Activated naive CD4-positive, alpha-beta T cell treated with anti-CD3 and anti-CD28 coated beads, Interleukin-2, amount 50 U/mL, for 72 hours (primary cell): ENCODE measurements at regions not wholly inside any gene's neighbourhood (a gene's known extent, or its start where the extent isn't known, plus 50 kb on each side); places are given as distances from the start of the nearest gene placed in this dataset.

ENCODE experiments used
- ATAC-seq, 2 donors: fragments of 150-1000 bp; cut with Tn5 transposase; 2 replicates each; pipeline ENCODE4 v1.10.0; 2021; ENCODE audit warnings: mild to moderate bottlenecking in 2 of 2, moderate library complexity in 2 of 2
- DNase-seq, 2 donors: peaks; one replicate each; pipeline ENCODE4 v3.0.0; 2021 to 2022; ENCODE audit warnings: low spot score in 2 of 2
- H3K27ac Mint-ChIP-seq, 2 donors: one replicate each; pipeline ENCODE4 v1.8.0; 2022; ENCODE audit warnings: mild to moderate bottlenecking in 2 of 2, mixed read lengths in 2 of 2
- H3K36me3 Mint-ChIP-seq, 2 donors: one replicate each; pipeline ENCODE4 v1.8.0; 2022; ENCODE audit warnings: mixed read lengths in 2 of 2
- H3K9me3 Mint-ChIP-seq, 2 donors: one replicate each; pipeline ENCODE4 v1.8.0; 2022; ENCODE audit warnings: mixed read lengths in 2 of 2

DNA sequence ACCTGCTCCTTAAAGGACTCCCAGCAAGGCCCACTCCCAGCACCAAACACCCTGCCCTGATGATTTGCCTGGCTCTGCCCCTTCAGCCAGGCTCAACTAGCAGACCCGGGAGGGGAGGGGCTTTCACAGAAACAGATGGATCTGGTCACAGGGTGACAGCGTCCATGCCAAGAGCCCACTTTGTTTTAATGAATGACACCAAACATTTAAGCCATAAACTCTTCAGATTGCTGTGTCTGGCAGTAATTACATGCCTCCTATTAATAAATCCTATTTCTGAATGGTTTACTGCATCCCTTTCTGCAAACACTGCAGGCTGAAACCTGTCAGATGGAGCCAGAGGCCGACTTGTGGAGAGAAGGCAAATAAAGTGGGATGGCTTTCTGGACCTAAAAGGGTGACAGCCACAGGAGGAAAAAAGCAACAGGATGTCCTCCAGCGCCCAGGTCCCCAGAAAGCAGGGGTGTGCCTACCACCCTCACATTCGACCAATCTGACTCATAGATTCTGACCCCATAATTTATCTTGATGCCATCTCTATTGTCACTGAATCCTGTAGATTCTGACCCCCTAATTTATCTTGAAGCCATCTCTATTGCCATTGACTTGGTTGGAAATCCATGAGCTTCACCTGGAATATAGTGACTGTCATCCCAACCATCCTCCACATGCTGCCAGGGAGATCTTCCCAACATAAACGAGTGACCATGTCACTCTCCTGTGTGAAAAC is 200.9 kb downstream of the PLPP3 start:
- ATAC-seq (no peak), DNase-seq (no peak)
- no peak overlapping the region for H3K27ac Mint-ChIP-seq
- no peaks in the 10 kb centered on the region for H3K9me3 Mint-ChIP-seq
- H3K36me3 Mint-ChIP-seq: no peaks in the 10 kb centered on the region

DNA sequence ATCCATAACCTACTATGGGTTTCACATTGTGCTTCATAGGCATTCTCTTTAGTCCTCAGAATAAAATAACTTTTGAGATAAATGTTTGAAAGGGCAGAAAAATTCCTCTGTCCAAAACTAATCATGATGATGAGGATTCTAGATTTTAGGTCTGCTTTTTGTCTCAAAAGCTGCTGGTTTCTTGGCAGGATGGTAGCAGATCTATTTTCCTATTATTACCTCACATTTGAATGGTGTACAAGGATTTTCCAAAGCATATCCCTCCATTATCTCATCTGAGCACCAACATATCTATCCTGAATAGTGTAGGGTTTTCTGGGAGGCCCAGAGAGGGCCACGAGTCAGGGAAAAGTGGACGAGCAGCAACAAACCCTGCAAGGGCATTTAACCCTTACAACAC is 201.9 kb downstream of the PLPP3 start:
- Mint-ChIP-seq H3K9me3 (no peaks in the 10 kb centered on the region), H3K27ac (no peak overlapping the region), H3K36me3 (no peaks in the 10 kb centered on the region)
- ATAC-seq (no peak), DNase-seq (no peak)

DNA sequence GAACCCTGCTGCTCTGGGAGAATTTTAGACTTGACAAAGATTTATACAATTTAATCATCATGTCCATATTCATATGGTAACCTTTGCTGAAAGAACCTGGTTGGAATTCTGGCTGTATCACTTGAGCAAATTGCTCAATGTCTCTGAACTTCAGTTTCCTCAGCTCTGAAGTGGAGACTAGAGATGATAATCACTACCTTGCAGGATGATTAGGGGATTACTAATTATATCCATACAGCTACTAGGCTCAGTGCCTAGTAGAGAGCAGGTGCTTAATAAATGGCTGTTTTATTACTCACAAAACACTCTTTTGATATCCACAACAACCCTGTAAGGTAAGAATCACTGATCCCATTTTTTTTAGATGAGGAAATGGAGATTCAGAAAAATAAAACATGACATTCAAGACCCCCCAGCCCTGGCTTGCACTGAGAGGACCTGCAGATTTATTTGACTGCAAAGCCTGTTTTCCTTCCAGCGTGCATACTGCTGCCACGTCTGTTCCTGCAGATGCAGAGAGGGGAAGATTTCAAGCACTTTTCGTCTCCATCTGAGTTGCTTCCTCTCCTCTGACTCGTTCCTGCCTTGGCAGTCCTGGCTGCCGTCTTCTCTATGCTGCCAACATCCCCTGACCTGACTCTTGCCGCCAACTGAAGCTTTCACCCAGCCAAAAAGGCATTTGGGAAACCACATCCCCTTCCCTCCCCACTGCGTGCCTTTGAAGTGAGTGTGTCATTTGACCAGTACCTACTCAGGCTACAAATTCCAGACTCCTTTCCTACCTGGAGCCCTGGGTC is 203.0 kb downstream of the PLPP3 start:
- Mint-ChIP-seq H3K9me3 (no peaks in the 10 kb centered on the region), H3K27ac (no peak overlapping the region), H3K36me3 (no peaks in the 10 kb centered on the region)
- no peak for DNase-seq
- no peak for ATAC-seq

DNA sequence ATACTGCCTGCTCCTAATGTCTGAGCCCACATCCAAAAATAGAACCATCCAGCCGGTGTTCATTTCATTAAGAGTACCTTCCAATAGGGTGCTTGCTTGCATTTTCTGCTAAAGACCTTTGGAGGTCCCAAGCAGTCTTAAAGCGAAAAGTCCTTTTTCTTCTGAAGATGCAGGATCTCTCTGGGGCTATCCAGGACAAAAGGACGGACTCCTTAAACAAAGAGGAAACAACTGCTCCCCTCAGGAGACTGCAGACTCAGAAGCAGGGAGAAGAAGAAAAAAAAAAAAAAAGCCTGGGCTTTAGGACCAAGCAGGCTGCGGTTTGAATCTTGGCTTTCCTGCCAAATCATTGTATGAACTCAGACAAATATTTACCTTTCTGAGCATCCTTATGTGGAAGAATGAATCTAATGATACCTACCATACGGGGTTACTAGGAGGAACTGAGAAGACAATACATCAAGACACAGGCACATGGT is 204.0 kb downstream of the PLPP3 start:
- H3K27ac Mint-ChIP-seq: no peak overlapping the region
- no peaks in the 10 kb centered on the region for H3K36me3 Mint-ChIP-seq
- no peak for DNase-seq
- ATAC-seq: no peak
- no peaks in the 10 kb centered on the region for H3K9me3 Mint-ChIP-seq

DNA sequence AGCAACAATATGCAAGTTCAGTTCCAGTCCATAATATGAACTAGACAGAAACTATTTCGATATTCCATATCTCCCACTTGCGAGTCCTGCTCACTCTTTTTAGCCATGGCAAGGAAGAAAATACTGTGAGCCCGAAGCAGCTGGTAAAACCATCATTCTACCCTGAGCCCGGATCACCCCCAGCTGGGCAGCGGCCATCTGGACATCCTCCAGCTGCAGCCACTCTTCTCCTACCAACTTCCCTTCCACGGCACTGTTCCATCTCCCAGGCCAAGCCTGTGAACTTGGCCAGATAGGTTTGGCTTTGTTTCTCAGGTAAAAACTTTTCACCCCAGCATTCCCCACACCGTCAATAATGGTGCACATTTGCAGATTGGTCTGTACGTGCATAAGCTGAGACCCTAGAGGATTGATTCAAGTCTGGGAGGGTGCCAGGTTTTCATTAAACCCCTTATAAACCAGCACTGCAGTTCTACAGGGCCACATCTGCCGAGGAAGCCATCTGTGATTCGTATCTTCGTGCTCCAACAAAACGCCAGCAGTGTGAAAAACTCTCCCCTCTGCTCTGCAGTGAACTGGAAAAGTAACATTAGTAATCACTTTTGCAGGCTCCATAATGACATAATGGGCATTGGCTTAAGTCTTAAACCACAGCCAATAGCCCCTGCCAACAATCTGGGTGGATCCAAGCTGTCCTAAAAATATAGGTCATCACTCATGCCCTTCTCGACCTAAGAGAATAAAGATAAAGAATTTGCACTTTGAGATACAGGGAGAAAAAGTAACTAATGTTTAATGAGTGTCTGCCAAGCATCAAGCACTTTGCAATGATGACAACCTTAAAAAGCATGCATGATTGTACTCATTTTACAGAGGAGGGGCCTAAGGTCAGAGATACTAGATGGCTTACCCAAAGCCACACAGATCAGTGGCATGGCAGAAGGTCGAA is 205.1 kb downstream of the PLPP3 start:
- no peaks in the 10 kb centered on the region for H3K9me3 Mint-ChIP-seq
- DNase-seq: no peak
- no peak for ATAC-seq
- no peaks in the 10 kb centered on the region for H3K36me3 Mint-ChIP-seq
- no peak overlapping the region for H3K27ac Mint-ChIP-seq

DNA sequence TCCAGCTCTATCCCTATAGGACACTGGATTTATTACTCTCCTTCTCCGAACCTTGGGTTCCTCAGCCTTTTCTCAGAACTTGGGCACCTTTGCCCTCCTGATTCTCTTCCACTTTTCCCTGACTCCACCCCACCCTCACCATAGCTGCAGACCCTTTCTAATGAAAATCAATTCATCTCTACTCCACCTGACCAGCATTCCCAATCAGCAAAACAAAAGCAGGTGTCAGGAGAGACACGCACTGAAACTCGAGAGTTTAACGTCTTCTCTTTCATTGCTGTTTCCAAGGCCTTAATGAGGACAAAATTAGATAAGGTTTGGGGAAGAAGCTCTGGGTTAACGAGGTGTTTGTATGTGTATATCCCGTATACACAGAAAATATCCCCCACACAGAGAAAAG is 208.8 kb downstream of the PLPP3 start:
- DNase-seq (no peak), ATAC-seq (no peak)
- H3K9me3 Mint-ChIP-seq: no peaks in the 10 kb centered on the region
- no peak overlapping the region for H3K27ac Mint-ChIP-seq
- H3K36me3 Mint-ChIP-seq: no peaks in the 10 kb centered on the region

DNA sequence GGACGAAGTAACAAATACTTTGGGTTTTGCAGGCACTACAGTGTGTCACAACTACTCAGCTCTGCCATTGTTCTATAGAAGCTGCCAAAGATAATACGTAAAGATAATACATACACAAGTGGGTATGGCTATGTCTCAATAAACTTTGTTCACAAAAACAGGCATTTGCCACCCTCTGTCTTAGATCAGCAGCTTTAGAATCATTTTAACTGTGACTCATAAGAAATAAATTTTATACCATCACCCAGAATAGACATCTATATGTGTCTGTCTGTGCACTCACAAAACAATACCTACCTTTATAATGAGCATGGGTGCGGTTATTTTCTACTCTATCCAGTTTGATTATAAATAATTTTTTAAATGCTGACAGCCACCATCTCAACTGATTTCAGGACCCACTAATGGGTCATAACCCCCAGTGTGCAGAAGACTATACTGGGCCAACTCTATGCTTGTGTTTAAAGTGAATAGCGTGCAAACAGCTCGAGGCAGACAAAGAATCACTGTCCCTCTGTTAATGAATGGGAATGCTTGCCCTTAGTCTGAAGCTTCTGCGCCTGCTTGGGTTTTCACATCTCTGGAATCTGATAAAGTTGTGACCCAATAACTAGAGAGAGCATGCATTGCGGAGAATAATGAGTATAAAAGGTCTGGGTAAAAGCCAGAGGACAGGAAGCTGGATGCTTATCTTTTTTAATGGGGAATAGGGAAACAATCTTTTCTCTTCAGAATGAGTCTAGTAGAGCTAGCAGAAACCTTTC is 216.2 kb downstream of the PLPP3 start:
- ATAC-seq (no peak), DNase-seq (no peak)
- Mint-ChIP-seq H3K27ac (no peak overlapping the region), H3K36me3 (no peaks in the 10 kb centered on the region), H3K9me3 (peaks cover 4 to 5% of the 10 kb centered on the region in 2 donors)

DNA sequence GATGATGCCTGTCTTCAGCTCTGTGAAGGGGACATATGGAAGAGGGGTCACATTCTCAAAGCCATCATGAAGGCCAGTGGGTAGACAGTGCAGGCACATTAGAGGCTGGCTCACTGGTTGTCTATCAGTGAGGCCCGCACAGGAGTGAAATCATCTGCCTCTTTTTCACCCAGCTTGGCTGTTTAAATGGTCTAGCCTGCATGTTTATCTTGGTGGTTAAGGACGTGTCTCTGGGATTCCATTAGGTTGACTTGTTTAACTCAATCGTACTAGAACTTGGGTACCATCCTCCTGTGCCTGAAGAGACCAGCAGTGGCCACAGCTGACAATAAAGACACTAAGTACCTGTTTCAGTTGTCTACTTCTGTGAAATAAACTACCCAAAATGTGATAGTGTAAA is 219.3 kb downstream of the PLPP3 start:
- Mint-ChIP-seq H3K36me3 (no peaks in the 10 kb centered on the region), H3K27ac (no peak overlapping the region), H3K9me3 (peaks cover 4 to 5% of the 10 kb centered on the region in 2 donors)
- no peak for ATAC-seq
- no peak for DNase-seq

DNA sequence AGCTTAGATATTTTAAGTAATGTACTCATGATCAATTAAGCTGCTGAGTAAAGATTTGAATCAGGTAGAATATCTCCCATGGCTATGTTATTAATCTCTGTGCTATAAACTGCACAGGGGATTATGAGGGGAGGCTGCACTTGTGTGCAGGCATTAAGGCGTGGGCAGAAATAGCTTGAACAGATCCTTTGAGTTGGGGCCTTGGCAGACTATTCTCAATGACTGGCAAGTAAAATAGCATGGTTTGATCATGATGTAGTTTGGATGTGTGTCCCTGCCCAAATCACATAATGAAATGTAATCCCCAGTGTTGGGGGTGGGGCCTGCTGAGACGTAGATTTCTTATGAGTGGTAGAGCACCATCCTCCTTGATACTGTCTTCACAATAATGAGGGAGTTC is 220.3 kb downstream of the PLPP3 start:
- no peaks in the 10 kb centered on the region for H3K36me3 Mint-ChIP-seq
- no peak overlapping the region for H3K27ac Mint-ChIP-seq
- DNase-seq: no peak
- ATAC-seq: no peak
- peaks cover 0 to 7% of the 10 kb centered on the region in 2 donors for H3K9me3 Mint-ChIP-seq

DNA sequence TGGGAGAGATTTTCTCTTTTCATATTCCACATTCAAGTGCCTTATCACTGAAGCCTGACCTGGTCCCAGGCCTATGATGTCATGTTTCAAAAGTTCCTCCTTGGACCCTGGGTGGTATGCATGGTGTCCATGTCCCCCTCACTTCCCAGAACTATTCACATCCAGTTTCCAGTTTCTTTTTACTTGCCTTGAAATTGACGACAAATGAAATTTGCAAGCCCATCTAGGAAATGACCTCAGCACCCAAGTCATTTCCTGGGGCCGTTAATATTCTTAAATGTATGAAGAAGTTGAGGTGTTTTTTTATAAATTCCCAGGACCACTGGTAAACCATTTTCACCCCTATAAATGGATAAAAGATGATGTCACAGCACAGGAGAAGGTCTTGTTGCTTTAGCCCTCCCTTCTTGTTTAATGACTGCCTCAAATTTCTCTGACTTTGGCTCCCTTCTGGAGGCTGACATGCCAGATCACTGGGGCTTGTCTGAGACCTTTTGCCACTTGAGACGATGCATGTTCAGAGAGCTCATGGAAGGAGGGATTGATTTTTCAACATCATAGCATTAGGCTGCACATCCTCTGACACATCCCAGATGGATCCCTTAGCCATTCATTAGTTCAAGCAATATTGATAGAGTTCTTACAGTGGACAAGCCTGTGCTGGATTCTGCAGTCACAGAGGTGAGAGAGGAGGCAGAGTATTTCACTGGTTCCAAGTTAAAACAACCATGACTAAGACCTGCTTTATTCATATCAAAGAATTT is 221.3 kb downstream of the PLPP3 start:
- no peaks in the 10 kb centered on the region for H3K36me3 Mint-ChIP-seq
- no peak for DNase-seq

DNA sequence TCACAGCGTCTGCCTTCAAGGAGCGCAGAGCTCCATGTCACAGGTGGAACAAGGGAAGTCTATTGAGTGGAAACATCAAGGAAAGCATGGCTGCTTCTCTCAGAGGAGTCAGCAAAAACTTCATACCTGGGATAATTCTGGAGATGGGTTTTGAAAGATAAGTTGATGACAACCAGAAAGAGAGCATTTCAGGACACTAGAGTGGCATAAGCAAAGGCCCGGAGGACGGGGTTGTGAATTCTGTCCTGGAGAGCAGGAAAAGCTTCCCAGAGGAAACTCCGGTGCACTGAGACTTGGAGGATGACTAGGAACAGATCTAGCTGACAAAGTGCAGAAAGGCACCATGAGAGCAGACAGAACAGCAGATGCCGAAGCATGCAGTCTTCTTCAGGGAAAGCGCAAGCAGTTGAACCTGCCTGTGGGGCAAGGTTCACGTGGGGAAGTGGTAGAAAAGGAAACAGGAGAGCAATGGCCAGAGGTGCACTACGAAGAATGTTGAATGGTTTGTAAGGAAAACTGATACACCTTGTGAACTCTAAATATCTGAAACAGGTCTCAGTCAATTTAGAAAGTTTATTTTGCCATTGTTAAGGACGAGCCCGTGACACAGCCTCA is 222.9 kb downstream of the PLPP3 start:
- peaks cover 5 to 11% of the 10 kb centered on the region in 2 donors for H3K9me3 Mint-ChIP-seq
- no peak for ATAC-seq
- DNase-seq: no peak
- no peak overlapping the region for H3K27ac Mint-ChIP-seq
- no peaks in the 10 kb centered on the region for H3K36me3 Mint-ChIP-seq

More for the DNA sequence above, 221.3 kb downstream of the PLPP3 start:
- Mint-ChIP-seq H3K9me3 (peaks cover 4 to 11% of the 10 kb centered on the region in 2 donors), H3K27ac (no peak overlapping the region)
- no peak for ATAC-seq

DNA sequence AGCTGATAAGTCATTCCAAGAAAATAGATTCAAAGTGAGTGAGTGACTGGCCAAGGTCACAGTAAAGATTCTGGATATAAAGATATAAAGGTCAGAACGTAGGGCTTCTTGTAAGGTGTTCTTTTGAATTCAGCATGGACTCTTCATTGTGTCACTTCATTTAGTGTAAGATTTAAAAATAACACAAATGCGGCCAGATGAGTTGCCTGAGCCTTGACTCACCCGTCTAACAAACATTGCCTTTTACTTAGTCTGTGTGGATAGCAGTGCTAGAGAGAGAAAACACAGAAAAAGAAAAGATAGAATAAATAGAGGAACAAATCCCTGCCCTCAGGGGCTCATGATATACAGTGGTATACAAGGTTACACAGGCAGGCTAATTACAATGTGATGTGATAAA is 223.4 kb downstream of the PLPP3 start:
- no peak for DNase-seq
- Mint-ChIP-seq H3K27ac (no peak overlapping the region), H3K9me3 (peaks cover 5 to 11% of the 10 kb centered on the region in 2 donors), H3K36me3 (no peaks in the 10 kb centered on the region)
- ATAC-seq: no peak

DNA sequence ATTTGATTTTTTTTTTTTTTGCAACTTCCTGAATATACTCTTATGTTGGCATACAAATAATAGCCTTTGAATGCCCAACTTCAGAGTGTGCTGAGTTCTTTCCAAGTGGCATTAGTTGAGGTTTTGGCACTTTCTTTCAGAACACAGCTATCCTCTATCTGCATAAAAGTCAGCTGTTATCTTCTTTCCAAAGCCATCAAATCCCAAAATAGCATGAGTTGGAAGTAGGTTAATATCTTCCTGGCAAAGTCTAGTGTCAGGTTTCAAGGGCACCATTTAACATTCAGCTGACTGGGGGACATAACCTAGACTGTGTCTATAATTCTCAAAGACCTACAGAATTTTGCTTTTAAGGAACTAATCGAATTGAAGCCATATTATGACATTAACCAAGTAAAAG is 223.9 kb downstream of the PLPP3 start:
- Mint-ChIP-seq H3K36me3 (no peaks in the 10 kb centered on the region), H3K27ac (no peak overlapping the region), H3K9me3 (peaks cover 5 to 11% of the 10 kb centered on the region in 2 donors)
- DNase-seq (no peak), ATAC-seq (no peak)

DNA sequence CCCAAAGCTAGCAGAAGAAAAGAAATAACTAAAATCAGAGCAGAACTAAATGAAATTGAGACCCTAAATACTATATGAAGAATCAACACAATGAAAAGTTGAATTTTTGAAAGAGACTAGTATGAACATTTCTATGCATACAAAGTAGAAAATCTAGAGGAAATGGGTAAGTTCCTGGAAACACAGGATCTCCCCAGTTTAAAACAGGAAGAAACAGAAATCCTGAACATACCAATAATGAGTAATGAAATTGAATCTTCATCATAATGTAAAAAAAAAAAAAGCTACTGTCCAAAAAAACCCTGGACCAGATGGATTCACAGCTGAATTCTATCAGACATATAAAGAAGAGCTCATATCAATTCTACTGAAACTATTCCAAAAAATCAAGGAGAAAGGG is 233.5 kb downstream of the PLPP3 start:
- no peak for ATAC-seq
- Mint-ChIP-seq H3K9me3 (peaks cover 0 to 24% of the 10 kb centered on the region in 2 donors), H3K36me3 (no peaks in the 10 kb centered on the region), H3K27ac (no peak overlapping the region)
- DNase-seq: no peak

DNA sequence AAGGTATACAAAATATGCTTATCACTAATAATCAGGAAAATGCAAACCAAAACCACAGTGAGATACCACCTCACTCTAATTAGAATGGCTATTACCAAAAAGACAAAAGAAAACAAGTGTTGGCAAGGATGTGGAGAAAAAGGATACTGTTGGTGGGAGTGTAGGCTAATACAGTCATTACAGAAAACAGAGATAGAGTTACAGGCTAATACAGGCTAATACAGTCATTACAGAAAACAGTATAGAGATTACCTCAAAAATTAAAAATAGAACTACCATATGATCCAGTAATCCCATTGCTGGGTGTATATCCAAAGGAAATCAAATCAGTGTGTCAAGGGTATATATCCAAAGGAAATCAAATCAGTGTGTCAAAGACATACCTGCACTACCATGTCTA is 238.4 kb downstream of the PLPP3 start:
- no peak for ATAC-seq
- H3K36me3 Mint-ChIP-seq: no peaks in the 10 kb centered on the region
- no peak overlapping the region for H3K27ac Mint-ChIP-seq
- no peak for DNase-seq
- H3K9me3 Mint-ChIP-seq: peaks cover 0 to 20% of the 10 kb centered on the region in 2 donors
